ENCODE measurements at regions not wholly inside any gene's neighbourhood (a gene's known extent, or its start where the extent isn't known, plus 50 kb on each side); places are given as distances from the start of the nearest gene placed in this dataset.
"Not testable (repeated sequence)": the region's sequence is repeated elsewhere in the genome, so short reads cannot be mapped to it uniquely, and the experiment has no call there.

DNA sequence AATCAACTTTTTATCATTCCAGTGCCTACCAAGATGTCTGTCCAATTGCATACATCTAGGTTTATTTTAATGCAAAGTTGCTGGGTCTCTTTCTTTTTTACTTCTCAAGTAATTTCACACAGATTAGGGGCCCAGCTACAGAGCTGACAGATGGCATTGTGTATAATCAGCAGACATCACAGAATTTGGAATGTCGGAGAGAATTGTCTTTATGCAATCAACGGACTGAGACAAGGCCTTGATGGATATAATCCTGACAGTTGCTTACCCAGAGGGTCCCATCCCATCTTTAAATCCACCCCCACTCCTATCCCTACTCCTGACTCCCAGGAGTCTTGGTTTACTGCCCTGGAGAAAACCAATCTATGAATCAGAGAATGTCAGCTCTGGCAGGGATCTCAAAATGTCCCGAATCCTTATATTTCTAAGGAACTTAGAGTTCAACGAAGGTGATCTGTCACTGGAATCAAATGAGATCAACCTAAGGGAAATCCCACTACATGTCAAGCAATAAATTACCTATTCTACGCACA lies 142.0 kb downstream of the LRATD1 start:
- WGBS, 2 donors: 78 to 87% methylated on average over 5 of the region's 5 CpGs
- Histone ChIP-seq H3K9me3 (no peaks in the 10 kb centered on the region), H3K27me3 (no peaks in the 10 kb centered on the region), H3K36me3 (no peaks in the 10 kb centered on the region), H3K4me1 (peaks cover 0 to 11% (median 0%) of the 10 kb centered on the region in 3 donors), H3K27ac (no peak overlapping the region), H3K4me3 (no peak overlapping the region)
- intact Hi-C loops (cut with DNase I): no loop called here
- no peak for DNase-seq
- no peak for TF ChIP-seq POLR2A (IDR thresholded peaks at IDR 0.05)
- TF ChIP-seq, protein P1, sequence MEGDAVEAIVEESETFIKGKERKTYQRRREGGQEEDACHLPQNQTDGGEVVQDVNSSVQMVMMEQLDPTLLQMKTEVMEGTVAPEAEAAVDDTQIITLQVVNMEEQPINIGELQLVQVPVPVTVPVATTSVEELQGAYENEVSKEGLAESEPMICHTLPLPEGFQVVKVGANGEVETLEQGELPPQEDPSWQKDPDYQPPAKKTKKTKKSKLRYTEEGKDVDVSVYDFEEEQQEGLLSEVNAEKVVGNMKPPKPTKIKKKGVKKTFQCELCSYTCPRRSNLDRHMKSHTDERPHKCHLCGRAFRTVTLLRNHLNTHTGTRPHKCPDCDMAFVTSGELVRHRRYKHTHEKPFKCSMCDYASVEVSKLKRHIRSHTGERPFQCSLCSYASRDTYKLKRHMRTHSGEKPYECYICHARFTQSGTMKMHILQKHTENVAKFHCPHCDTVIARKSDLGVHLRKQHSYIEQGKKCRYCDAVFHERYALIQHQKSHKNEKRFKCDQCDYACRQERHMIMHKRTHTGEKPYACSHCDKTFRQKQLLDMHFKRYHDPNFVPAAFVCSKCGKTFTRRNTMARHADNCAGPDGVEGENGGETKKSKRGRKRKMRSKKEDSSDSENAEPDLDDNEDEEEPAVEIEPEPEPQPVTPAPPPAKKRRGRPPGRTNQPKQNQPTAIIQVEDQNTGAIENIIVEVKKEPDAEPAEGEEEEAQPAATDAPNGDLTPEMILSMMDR (IDR thresholded peaks at IDR 0.05): no peak

DNA sequence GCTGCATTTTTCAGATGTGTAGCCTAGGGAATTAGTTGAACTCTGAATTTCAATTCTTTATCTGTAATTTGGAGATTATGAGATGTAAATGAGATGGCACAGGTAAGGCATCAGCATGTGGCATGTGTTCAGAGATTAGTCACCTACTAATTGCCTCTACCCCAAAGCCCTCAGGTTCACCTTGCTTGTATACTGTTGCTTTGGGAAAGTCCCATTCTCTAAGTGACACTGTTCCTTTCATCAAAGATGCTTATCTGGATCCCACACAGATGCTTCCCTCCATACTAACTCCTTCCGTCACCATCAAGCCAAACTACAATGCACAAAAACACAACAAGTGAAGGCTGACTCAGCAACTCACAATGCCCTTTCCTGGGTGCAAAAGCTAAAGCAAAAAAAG lies 143.7 kb downstream of the LRATD1 start:
- H3K4me1 ChIP-seq: peaks cover 0 to 28% (median 0%) of the 10 kb centered on the region in 3 donors
- no peaks in the 10 kb centered on the region for H3K27me3 ChIP-seq
- no peak for TF ChIP-seq POLR2A (IDR thresholded peaks at IDR 0.05)
- TF ChIP-seq, protein P1 (IDR thresholded peaks at IDR 0.05): no peak
- 38 to 70% methylated on average over 1 of the region's 1 CpG for WGBS, 2 donors
- H3K4me3 ChIP-seq: no peak overlapping the region
- no peaks in the 10 kb centered on the region for H3K9me3 ChIP-seq
- H3K27ac ChIP-seq: no peak overlapping the region
- intact Hi-C loops (cut with DNase I): no loop called here
- no peaks in the 10 kb centered on the region for H3K36me3 ChIP-seq
- DNase-seq: no peak

DNA sequence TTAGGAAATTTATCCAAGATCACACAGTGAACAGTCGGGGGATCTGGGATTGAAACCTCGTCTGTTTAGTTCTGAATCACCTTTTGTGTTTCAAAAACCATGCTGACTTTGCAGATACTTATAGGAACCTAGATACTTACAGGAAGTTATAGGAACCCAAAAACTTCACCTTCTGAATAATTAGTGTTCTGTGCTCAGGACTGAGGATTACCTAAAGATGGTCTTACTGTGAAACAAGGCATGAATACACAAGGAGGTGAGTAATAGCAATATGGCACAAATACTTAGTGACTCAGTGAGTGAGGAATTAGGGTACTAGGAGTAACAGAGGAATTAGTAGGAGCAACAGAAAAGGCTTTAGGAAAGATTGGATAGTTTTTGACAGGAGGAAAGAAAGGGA lies 145.5 kb downstream of the LRATD1 start:
- Histone ChIP-seq H3K9me3 (peaks cover 0 to 5% (median 0%) of the 10 kb centered on the region in 3 donors), H3K27me3 (no peaks in the 10 kb centered on the region), H3K36me3 (no peaks in the 10 kb centered on the region), H3K27ac (peak overlapping the region in 1 of 4 donors; percentile 14), H3K4me1 (peaks cover 0 to 35% (median 0%) of the 10 kb centered on the region in 3 donors), H3K4me3 (no peak overlapping the region)
- intact Hi-C loops (cut with DNase I): no loop called here
- TF ChIP-seq, protein P1 (IDR thresholded peaks at IDR 0.05): no peak
- no peak for TF ChIP-seq POLR2A (IDR thresholded peaks at IDR 0.05)
- 22 to 54% methylated on average over 2 of the region's 2 CpGs for WGBS, 2 donors
- no peak for DNase-seq

DNA sequence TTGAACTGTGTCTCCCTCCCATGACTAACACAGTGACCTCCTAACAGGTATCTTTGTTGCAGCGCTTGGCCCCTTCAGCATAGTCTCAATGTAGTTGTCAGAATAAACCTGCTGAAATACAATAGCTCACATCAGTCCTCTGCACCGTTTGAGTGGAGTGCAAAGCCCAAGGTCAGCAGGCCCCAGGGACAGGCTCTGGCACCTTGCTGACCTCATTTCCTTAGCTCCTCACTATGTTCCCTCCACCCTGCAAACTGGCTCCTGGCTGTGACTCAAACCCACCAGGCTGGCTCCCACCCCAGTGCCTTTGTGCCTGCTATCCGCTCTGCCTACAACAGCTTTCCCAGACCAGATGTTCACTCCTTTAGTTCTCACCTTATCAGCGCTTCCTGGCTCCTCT lies 146.7 kb downstream of the LRATD1 start:
- H3K4me3 ChIP-seq: no peak overlapping the region
- DNase-seq: no peak
- TF ChIP-seq, protein P1 (IDR thresholded peaks at IDR 0.05): no peak
- TF ChIP-seq POLR2A (IDR thresholded peaks at IDR 0.05): no peak
- H3K9me3 ChIP-seq: peaks cover 0 to 5% (median 0%) of the 10 kb centered on the region in 3 donors
- H3K4me1 ChIP-seq: peaks cover 0 to 35% (median 0%) of the 10 kb centered on the region in 3 donors
- H3K27me3 ChIP-seq: no peaks in the 10 kb centered on the region
- intact Hi-C loops (cut with DNase I): no loop called here
- H3K27ac ChIP-seq: no peak overlapping the region
- no peaks in the 10 kb centered on the region for H3K36me3 ChIP-seq
- 68 to 72% methylated on average over 3 to 4 of the region's 4 CpGs for WGBS, 2 donors

DNA sequence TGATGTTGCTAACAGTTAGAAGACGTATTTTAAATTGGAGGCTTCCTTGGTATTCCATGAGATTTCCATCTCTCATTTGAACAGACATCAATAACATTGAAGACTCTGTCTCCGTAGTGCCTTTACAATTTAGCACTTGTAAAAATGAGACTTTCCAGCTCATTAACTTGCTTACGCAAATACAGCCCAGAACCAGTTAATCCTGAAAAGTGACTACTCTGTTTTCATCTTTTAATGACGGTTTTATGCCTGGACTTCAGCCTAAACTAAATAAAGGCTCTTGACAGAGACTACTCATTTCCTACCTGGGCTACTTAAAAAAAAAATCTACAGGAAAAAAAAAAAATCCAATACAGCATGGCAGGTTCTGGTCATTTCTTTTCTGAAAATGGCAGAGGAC lies 148.6 kb downstream of the LRATD1 start:
- TF ChIP-seq POLR2A (IDR thresholded peaks at IDR 0.05): no peak
- TF ChIP-seq, protein P1 (IDR thresholded peaks at IDR 0.05): no peak
- H3K9me3 ChIP-seq: peaks cover 0 to 5% (median 0%) of the 10 kb centered on the region in 3 donors
- no peaks in the 10 kb centered on the region for H3K36me3 ChIP-seq
- intact Hi-C loops (cut with DNase I): no loop called here
- 44 to 48% methylated on average over 4 of the region's 4 CpGs for WGBS, 2 donors
- peaks cover 0 to 35% (median 0%) of the 10 kb centered on the region in 3 donors for H3K4me1 ChIP-seq
- peak overlapping the region in 2 of 4 donors; percentile 43 to 44 for H3K27ac ChIP-seq
- no peak overlapping the region for H3K4me3 ChIP-seq
- no peak for DNase-seq
- H3K27me3 ChIP-seq: no peaks in the 10 kb centered on the region

DNA sequence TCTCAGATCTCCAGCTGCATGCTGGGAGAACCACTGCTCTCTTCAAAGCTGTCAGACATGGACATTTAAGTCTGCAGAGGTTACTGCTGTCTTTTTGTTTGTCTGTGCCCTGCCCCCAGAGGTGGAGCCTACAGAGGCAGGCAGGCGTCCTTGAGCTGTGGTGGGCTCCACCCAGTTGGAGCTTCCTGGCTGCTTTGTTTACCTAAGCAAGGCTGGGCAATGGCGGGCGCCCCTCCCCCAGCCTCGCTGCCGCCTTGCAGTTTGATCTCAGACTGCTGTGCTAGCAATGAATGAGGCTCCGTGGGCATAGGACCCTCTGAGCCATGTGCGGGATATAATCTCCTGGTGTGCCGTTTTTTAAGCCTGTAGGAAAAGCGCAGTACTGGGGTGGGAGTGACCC lies 156.3 kb downstream of the LRATD1 start:
- H3K9me3 ChIP-seq; H3K27ac ChIP-seq; H3K4me3 ChIP-seq; H3K36me3 ChIP-seq; H3K4me1 ChIP-seq; H3K27me3 ChIP-seq; DNase-seq; intact Hi-C loops (cut with DNase I): not testable (repeated sequence)
- WGBS, 2 donors: 90% methylated on average over 4 of the region's 9 CpGs; no CpG with 5 or more reads in 1 of the 2 donors
